HG02973 (cell line): ENCODE measurements at regions not wholly inside any gene's neighbourhood (a gene's known extent, or its start where the extent isn't known, plus 50 kb on each side); places are given as distances from the start of the nearest gene placed in this dataset.
"Not testable (repeated sequence)": the region's sequence is repeated elsewhere in the genome, so short reads cannot be mapped to it uniquely, and the experiment has no call there.

Experiments used
- ATAC-seq: cut with Tn5 transposase; IDR thresholded peaks from one replicate; pipeline ENCODE4 v1.9.1; 2021; ENCODE audit warnings: moderate library complexity; ENCODE audit not compliant: unreplicated experiment

- ATAC-seq = no peak
Observed at GRCh38 chr1:37372302-37372701, 102.1 kb upstream of the ZC3H12A start.

DNA sequence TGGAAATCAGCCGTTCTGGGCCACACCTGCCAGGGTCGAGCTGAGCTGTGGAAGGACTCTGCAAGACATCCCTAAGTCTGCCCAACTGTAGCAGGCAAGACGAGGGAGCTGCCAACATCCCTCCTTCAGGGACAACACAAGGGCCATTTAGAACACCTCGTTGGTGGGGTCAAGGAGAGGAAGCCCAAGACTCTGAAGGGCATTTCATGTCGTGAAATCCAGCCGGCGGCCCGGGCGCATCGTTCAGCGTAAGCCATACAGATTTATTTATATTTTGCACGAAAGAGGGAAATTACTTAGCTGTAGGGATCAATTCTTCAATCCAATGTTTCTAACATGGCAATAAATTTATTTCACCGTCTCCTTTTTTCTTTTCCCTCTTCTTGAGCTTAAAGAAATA, 101.7 kb upstream of the ZC3H12A start:
- no peak for ATAC-seq

GRCh38 chr1:37373413-37373812, 101.0 kb upstream of the ZC3H12A start:
- no peak for ATAC-seq

GRCh38 chr1:37380546-37380945, 93.8 kb upstream of the ZC3H12A start:
- not testable (repeated sequence) for ATAC-seq

GRCh38 chr1:37387854-37388253, 86.5 kb upstream of the ZC3H12A start:
- no peak for ATAC-seq

DNA sequence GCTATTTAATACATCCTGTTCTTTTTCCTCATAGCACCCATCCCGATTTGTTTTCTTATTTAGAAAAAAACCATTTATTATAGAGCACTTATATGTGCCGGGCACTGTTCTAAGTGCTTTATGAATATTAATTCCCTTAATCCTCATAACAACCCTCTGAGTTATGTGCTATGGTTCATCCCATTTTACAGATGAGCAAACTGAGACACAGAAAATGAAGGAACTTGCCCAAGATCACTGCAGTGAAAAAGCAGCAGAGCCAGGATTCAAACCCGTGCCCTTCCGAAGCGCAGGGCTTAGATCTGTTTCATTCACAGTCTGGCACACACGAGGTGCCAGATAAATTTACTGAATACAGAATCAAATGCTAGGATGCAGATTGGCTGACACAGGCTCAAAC, 85.1 kb upstream of the ZC3H12A start:
- ATAC-seq = no peak

- ATAC-seq = no peak
Observed at GRCh38 chr1:37391211-37392011, 83.0 kb upstream of the ZC3H12A start.

GRCh38 chr1:37392051-37392450, 82.3 kb upstream of the ZC3H12A start:
- ATAC-seq = no peak

GRCh38 chr1:37393173-37394120, 80.9 kb upstream of the ZC3H12A start:
- no peak for ATAC-seq

DNA sequence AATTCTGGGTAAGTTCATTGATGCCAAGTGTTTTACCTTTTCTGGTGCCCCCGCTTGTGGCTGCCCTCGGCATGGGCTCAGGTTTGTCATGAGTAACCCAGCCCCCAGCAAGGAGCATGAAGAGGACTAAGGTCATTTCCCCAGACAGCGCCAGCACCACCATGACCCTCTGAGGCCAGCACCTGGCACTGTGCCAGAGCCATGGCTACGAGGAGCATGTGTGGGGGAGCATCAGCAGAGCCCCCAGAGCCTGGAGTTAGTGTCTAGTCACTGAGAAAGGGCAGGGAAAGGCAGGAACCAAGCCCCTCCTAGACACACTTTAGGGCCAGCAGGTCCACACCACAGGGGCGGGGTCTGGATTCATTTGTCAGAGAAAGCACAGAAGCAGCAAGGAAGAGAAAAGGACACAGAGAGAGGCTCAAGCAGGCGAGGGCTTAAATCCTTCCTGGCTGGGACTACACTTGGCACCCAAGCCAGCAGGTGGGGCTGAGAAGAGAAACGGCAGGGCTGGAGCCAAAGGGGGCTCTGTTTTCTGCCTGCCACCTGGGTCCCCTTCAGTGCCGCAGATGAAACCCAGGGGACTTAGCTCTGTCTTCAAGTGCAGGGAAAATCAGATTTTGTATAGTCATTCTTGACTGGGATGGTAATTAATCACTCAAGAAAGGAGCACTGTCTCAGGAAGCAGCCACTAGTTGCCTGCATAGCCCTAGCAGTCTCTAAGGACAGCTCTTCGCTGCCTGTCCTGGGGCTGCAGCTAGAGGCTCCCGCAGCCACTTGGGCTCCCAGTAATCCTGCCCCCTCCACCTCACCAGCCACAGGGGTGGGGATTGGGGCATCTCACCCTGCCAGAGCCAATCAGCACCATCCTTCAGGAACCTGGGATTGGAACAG, 79.6 kb upstream of the ZC3H12A start:
- ATAC-seq = no peak

GRCh38 chr1:37398096-37398495, 76.3 kb upstream of the ZC3H12A start:
- no peak for ATAC-seq

DNA sequence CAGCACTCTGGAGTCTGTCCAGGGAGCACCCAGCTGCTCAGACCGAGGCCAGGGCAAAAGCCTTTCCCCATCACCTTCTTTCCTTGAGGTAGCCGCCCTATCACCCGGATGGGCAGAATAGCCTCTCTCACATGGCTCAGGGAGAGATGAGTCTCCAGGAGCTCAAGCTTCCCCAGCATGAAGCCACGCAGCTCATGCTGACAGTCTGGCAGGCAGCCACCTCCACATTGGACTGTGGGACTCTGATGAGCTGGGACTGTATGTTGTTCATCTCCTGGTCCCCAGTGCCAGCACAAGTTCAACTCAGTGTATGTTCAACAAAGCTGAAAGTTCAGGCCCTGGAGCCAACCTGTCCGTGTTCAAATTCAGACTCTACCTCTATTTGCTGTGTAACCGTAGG, 75.2 kb upstream of the ZC3H12A start:
- no peak for ATAC-seq

- ATAC-seq = no peak
Observed at GRCh38 chr1:37399830-37400464, 74.4 kb upstream of the ZC3H12A start.

- no peak for ATAC-seq
Observed at GRCh38 chr1:37400466-37401225, 73.7 kb upstream of the ZC3H12A start.

DNA sequence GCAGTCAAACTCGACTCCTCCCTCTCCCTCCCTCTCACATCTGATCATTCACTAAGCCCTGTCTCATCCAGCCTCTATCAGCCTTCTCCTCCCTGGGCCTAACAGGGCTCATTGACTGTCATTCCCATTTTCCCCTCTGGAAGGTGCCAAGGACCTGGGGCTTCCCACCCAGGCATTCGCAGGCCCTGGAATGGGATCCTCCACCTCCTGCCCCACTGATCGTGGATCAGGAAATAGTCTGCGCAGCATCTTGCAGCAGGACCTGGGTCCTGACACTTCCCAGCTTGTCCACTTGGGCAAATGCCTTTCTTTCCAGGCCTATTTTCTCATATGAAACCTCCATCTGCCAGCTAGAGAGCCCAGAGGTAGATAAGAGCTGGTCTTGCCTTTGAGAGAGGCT, 71.2 kb upstream of the ZC3H12A start:
- ATAC-seq = no peak

GRCh38 chr1:37404711-37405110, 69.7 kb upstream of the ZC3H12A start:
- no peak for ATAC-seq

- no peak for ATAC-seq
Observed at GRCh38 chr1:37410105-37410504, 64.3 kb upstream of the ZC3H12A start.

DNA sequence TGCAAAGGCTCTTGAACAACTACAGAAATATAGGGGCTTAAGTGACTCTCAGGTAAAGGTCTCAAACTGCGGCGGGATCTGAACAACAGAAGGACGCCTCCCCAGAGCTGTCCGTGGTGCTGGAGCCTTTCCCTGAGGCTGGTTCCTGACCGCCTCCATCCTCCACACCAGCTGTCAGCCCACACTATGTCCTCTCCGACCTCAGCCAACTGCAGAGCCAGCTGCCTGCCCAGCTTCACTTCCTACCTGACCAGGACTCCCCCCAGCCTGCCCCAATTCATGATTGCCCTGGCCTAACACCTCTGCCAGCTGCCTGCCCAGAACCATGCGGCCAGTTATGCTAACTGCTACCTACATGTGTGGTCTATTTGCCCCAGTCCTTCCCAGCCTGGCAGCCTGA, 63.6 kb upstream of the ZC3H12A start:
- no peak for ATAC-seq

DNA sequence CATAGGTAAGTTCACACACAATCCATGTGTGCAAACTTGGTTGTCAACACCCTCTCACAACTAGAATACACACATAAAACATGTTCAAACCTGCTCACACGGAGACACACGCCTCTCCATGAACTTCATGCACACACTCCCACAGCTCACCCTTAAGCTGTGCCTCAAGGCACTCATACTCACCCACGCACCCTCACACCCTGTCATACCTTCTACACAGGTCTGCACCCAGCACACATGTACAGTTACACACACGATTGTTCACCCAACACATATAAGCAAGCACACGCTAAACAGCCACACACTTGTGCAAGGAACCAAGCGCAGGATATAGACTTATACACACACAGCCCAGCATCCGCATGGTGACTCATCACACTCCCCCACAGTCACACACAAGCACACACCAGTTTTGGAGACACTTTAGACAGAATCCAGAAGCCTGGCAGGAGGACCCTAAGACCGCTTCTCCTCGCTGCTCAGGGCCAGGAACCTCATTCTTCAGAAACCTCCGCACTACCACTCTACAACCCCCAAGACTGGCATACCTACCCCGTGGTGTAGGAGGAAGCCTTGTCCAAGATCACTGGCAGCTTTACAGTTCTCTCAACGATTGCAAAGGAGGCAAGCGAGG, 58.7 kb upstream of the ZC3H12A start:
- ATAC-seq = no peak
